Hematopoietic multipotent progenitor cell treated with erythropoietin and hydrocortisone succinate and interleukin-3 and kit ligand, for 8 days (in vitro differentiated cells): ENCODE measurements at regions not wholly inside any gene's neighbourhood (a gene's known extent, or its start where the extent isn't known, plus 50 kb on each side); places are given as distances from the start of the nearest gene placed in this dataset.

Experiments
- DNase-seq: peaks from one replicate; pipeline ENCODE4 v3.0.0-alpha.2; 2015

- DNase-seq, result no peak
Observed at GRCh38 chr2:12389344-12390045, 327.2 kb upstream of the TRIB2 start.

DNA sequence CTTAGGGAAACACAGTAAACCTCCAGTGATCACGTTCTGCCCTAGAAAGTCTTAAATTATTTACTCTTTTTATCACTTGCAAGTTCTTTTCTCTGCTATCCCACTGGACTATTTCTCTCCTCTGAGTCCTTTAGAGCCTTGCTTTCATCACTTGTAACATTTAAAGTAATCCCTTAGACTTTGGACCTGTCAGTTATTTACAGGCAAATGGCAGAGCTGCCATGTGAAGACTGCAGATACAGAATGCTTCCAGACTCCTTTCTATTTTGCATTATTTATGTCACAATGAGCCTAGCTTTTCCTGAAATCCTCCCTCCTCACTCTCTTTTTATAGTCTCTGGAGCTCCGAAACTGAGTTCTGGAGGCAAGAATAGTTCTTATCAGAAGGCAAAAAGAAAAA is 325.6 kb upstream of the TRIB2 start:
- DNase-seq, result no peak

- DNase-seq, result no peak
Observed at GRCh38 chr2:12396699-12397098, 320.0 kb upstream of the TRIB2 start.

GRCh38 chr2:12397854-12398253 is 318.9 kb upstream of the TRIB2 start:
- DNase-seq, result no peak

DNA sequence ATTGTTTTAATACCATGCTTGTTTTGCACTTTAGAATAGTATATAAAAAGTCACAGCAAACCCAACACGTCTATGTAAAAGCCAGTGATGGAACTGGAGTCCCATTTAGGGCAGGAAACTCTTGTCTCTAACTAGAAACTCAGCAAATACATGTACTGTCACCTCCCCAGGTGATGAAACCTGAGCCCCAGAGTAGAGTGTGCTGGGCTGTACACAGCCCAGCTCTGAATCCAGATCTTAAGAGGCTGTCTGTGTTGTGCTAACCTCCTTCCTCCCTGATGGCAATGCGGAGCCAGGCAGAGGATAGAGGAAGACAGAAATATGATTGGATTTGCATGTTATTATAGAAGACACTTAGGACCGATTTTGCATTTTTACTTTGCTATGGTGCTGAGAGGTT is 317.5 kb upstream of the TRIB2 start:
- DNase-seq, result no peak

DNA sequence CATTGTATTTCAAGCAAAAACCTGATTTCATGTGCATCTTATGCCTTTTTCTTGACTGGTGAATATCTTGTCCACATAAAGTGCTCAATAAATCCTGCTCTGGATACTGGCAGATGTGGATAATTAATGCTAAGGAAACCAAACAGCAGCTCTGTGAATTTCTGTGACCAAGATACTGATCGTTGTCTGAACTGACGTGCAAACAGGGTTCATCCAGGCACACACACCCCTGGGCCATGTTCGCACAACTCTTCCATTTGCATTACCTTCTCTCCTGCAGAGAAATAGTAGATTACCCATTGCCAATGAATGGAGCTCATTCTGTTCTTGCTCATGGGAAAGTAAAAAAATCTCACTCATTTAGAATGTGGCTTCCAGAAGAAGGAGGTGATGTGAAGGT is 316.2 kb upstream of the TRIB2 start:
- no peak for DNase-seq

- no peak for DNase-seq
Observed at GRCh38 chr2:12402440-12403139, 314.1 kb upstream of the TRIB2 start.

GRCh38 chr2:12404497-12404896 is 312.2 kb upstream of the TRIB2 start:
- no peak for DNase-seq

GRCh38 chr2:12407160-12407559 is 309.6 kb upstream of the TRIB2 start:
- DNase-seq, result no peak

GRCh38 chr2:12412898-12413305 is 303.8 kb upstream of the TRIB2 start:
- DNase-seq, result no peak

DNA sequence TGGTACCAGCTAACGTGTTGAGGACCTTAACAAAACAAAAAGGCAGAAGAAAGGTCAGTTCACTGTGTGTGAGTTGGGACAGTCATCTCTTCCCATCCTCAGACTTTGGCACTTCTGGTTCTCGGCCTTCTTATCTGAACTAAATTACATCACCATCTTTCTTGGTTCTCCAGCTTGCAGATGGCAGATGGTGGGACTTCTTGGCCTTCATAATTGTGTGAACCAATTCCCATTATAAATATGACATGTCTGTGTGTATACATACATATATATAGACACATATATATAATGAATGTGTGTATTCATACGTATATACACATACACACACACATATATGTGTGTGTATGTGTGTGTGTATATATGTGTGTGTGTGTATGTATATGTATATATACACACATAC is 301.2 kb upstream of the TRIB2 start:
- no peak for DNase-seq

GRCh38 chr2:12416600-12416999 is 300.1 kb upstream of the TRIB2 start:
- DNase-seq, result peak; percentile 78

GRCh38 chr2:12417786-12418185 is 298.9 kb upstream of the TRIB2 start:
- no peak for DNase-seq

DNA sequence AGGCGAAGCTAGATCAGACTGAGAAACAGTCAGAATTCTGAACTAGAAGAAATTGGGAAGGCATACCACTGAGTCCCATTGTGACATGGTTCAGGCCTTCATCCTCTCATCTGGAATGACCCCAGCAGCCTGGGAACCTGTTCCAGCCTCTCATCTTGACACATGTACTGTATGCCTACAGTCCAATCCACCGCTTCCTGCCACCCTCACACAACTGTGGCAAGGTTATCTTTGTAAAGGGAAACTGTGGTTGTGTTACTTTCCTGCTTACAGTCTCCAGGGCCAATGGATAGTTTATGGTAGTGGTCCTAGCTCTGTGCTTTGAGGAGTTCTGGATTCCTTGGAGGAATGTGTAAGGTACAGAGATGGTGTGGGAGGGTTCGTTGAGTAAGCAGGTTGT is 296.9 kb upstream of the TRIB2 start:
- DNase-seq, result no peak

GRCh38 chr2:12421046-12421445 is 295.7 kb upstream of the TRIB2 start:
- DNase-seq, result no peak

DNA sequence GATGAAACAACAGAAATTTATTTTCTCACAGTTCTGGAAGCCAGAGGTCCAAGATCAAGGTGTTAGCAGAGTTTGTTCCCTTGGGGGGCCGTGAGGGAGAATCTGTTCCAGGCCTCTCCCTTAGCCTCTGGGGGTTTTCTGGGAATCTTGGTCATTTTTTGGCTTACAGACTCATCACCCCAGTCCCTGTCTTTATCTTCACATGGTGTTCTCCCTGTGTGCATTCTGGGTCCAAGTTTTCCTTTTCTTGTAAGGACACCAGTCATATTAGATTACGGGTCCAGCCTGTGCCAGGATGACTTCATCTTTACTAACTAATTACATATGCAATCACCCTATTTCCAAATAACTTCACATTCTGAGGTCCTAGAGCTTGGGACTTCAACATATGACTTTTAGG is 292.5 kb upstream of the TRIB2 start:
- DNase-seq, result no peak

- DNase-seq, result no peak
Observed at GRCh38 chr2:12424809-12425208, 291.9 kb upstream of the TRIB2 start.

GRCh38 chr2:12428324-12428723 is 288.4 kb upstream of the TRIB2 start:
- DNase-seq, result no peak

DNA sequence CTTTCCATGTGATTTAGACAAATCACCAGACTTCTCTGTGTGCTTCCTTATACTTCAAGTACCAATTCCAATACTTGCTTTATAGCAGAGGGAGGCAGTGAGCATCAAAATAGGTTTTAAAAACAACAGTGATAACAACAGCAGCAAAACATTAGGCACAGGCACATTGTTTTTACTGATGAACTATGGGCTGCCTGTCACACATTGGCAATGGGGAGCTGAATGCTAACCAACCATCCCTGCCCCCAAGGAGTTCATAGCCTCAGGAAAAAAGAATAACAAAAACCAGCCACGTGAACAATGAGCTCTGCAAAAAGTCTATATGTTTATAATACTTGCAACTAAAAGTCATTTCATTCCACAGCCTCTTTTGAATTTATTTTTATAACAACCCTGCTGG is 287.9 kb upstream of the TRIB2 start:
- DNase-seq, result no peak

GRCh38 chr2:12429779-12430406 is 286.8 kb upstream of the TRIB2 start:
- DNase-seq, result no peak

- DNase-seq, result no peak
Observed at GRCh38 chr2:12430407-12431133, 286.2 kb upstream of the TRIB2 start.

DNA sequence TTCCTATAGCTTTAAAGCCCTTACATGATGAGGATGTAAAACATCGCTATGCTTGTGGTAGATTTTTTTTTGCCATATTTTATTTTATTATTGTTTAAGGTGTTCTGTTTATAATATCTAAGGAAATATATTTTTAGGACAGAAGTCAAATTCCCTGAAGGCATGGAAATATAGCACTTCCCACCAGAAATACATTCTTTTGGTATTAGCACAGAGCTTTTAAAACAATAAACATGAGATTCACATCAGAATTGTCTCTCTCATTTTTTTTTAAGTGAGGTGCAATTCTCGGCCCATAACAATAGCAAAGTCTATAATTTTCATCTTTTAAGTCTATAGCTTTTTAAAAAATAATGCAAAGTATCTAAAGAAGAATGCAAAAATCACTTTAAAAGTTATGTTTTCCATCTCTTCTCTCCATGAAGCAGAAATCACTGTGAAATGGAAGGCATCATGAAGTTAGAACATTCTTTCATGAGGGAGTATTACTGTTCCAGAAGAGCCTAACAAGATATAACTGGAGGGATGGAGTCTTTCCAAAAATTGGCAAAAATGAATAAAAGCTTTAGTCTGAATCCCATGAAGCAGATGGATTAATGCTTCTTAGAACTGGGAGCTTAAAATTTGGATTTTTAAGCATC is 283.6 kb upstream of the TRIB2 start:
- DNase-seq, result no peak

DNA sequence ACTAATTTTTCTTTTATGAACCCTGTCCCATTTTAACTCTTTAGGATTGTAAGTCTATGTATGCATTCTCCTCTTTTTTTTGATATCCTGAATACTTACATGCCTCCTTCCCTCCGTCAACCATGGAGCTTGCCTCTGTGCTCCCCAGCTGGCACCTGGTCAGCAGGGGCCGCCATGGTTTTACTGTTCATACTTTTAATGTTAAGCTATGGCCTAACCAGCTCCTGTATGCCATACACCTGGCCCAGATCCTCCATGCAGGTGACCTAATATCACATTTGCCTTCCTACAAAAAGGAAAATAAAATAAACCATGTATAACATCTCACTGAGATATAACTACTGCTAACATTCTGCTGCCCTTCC is 283.1 kb upstream of the TRIB2 start:
- DNase-seq, result no peak
